Aorta (tissue), 5 donors: ENCODE measurements at regions not wholly inside any gene's neighbourhood (a gene's known extent, or its start where the extent isn't known, plus 50 kb on each side); places are given as distances from the start of the nearest gene placed in this dataset.
A peak's percentile ranks its signal among the peaks of the same experiment; 100 is the strongest.
"Not testable (repeated sequence)": the region's sequence is repeated elsewhere in the genome, so short reads cannot be mapped to it uniquely, and the experiment has no call there.

Experiments used
- ATAC-seq: fragments of 200-7000 bp; cut with Tn5 transposase; one replicate; pipeline ENCODE4 v1.9.1; 2022; ENCODE audit warnings: moderate library complexity; ENCODE audit not compliant: low FRiP score
- DNase-seq, 2 donors: peaks; one replicate each; pipeline ENCODE4 v3.0.0-alpha.2; 2020
- H3K27ac ChIP-seq, 2 donors: one replicate each; pipeline ENCODE4 v1.5.1; 2013; ENCODE audit warnings: low read length in 2 of 2, mild to moderate bottlenecking in 2 of 2, moderate library complexity in 2 of 2, control low read depth in 1 of 2, inconsistent platforms in 1 of 2, low read depth in 1 of 2
- H3K27me3 ChIP-seq, 2 donors: one replicate each; pipeline ENCODE4 v1.6.1; 2013; ENCODE audit warnings: control low read depth in 1 of 2, low read length in 1 of 2, mild to moderate bottlenecking in 1 of 2, moderate library complexity in 1 of 2; ENCODE audit not compliant: insufficient read depth in 2 of 2, control insufficient read depth in 1 of 2
- H3K36me3 ChIP-seq, 2 donors: one replicate each; pipeline ENCODE4 v1.6.1; 2013; ENCODE audit warnings: control low read depth in 1 of 2, low read length in 1 of 2, mild to moderate bottlenecking in 1 of 2; ENCODE audit not compliant: insufficient read depth in 2 of 2, control insufficient read depth in 1 of 2
- H3K4me1 ChIP-seq, 2 donors: one replicate each; pipeline ENCODE4 v1.6.1; 2013; ENCODE audit warnings: low read length in 2 of 2, control low read depth in 1 of 2, mild to moderate bottlenecking in 1 of 2, moderate library complexity in 1 of 2; ENCODE audit not compliant: insufficient read depth in 2 of 2, control insufficient read depth in 1 of 2
- H3K4me3 ChIP-seq, 2 donors: one replicate each; pipeline ENCODE4 v1.5.1; 2013; ENCODE audit warnings: low read length in 2 of 2, control low read depth in 1 of 2, mild to moderate bottlenecking in 1 of 2
- H3K9me3 ChIP-seq: one replicate; pipeline ENCODE4 v1.6.1; 2013; ENCODE audit warnings: mild to moderate bottlenecking, low read length; ENCODE audit not compliant: control insufficient read depth
- WGBS, 2 donors: extraction: QIAGEN DNeasy Blood & Tissue Kit; methylation state at CpG; one replicate each; pipeline ENCODE4 v1.1.7; 2013; 5-methylcytosine and 5-hydroxymethylcytosine counted together
- intact Hi-C, 2 donors: fragments of 100-400 bp; cut with DNase I; formaldehyde crosslinking; loops; one replicate each; pipeline versions ENCODE4 v1.14.2 to v1.15.0; 2022
- donor health status: healthy with polysubstance abuse.
- donor health status: Bipolar disorder and iron deficiency.
- donor health status: DM: no; HTN: no; CAD: no.
- donor health status: DM: no; HTN: no; CAD: no.
- donor health status: DM: yes; HTN: yes; CAD: no.

DNA sequence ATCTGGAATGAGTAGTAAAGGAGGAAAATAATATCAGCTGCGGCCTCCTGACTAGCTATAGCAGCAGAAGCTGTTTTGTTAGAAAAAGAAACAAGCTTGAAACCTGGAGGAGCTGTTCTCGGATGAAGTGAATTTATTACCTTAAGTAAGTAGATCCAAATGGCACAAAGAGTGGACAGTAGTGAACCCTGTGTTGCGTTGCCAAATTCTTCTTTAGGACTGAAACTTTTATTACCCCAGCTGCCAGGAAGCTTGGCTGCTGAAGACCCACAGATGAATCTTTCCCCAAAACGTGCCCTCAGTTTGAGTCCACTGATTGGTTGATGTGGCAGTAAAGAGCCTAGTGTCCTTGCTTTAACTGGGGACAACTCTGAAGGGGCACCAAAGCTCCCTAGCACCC, 366.8 kb upstream of the GBE1 start:
- Histone ChIP-seq H3K4me3 (no peak overlapping the region), H3K27ac (no peak overlapping the region), H3K27me3 (no peaks in the 10 kb centered on the region), H3K9me3 (no peaks in the 10 kb centered on the region), H3K4me1 (no peaks in the 10 kb centered on the region), H3K36me3 (no peaks in the 10 kb centered on the region)
- 46 to 66% methylated on average over 4 of the region's 4 CpGs for WGBS, 2 donors
- no peak for ATAC-seq
- DNase-seq, result no peak
- intact Hi-C loops, result no loop called here

DNA sequence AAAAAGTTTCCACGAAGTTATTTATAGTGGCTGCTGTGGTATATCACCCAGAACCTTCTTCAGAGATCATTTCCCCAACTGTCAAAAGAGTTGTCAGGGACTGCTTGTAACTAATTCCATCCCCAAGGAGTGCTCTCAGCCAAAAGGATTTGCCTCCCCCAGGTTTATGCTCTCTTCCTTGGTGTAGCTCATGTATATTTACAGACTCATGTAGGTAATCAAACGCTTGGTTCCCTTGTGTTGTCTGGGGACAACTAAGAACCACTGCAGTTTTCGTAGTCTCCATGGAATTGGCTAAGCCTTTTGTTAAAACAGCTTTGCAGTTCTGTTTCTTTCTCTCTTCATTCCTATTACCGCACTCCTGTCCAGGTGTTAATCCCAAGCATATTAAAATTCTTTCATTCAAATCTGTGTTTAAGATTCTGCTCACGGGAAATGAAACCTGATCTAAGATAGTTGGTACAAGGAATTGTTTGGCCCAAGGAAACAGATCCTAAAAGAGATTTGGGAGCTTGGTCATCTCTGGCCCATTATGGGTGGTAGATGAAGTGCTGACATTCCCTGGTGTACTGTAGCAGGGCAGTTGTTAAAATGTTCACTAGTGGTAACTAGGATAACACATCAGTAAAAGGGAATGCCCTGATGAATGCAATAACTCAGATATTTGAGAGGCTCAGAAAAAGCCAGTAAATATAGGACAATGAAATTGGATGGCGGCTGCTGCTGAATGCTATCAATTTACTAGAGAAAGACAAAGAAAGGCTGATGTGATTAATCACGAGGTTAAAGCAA, 361.3 kb upstream of the GBE1 start:
- intact Hi-C loops, result no loop called here
- no peak for ATAC-seq

DNA sequence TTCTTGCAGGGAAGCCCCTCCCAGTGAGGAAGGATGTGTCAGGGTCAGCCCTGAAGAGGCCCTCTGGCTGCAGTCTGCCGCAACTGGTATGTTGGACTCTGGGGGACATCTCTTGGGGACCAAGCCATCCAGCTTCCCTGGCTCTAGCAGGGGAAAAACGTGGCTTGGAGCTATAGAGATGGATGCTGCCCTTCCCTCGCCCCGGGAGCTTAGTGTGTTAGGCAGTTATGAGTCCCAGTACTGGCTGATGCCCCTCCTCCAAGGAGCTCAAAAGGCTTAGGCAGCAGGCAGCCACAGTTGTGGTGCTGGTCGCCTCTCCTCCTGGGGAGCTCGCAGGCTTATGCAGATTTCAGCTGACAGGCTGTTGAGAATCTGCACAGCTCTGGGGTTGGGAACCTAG, 353.1 kb upstream of the GBE1 start:
- peak; percentile 28 to 29 for DNase-seq
- no peaks in the 10 kb centered on the region for H3K27me3 ChIP-seq
- intact Hi-C loops, result no loop called here
- H3K4me3 ChIP-seq, result no peak overlapping the region
- no peaks in the 10 kb centered on the region for H3K4me1 ChIP-seq
- WGBS, 2 donors, result 77 to 82% methylated on average over 6 of the region's 6 CpGs
- H3K9me3 ChIP-seq, result no peaks in the 10 kb centered on the region
- no peak for ATAC-seq
- H3K27ac ChIP-seq, result no peak overlapping the region
- no peaks in the 10 kb centered on the region for H3K36me3 ChIP-seq

More for the DNA sequence above, 361.3 kb upstream of the GBE1 start:
- Histone ChIP-seq H3K9me3 (no peaks in the 10 kb centered on the region), H3K36me3 (no peaks in the 10 kb centered on the region), H3K27ac (no peak overlapping the region), H3K4me1 (no peaks in the 10 kb centered on the region), H3K27me3 (peaks cover 0 to 2% of the 10 kb centered on the region in 2 donors), H3K4me3 (no peak overlapping the region)
- 87 to 88% methylated on average over 7 of the region's 7 CpGs for whole genome bisulfite sequencing, 2 donors
- DNase-seq, result no peak

DNA sequence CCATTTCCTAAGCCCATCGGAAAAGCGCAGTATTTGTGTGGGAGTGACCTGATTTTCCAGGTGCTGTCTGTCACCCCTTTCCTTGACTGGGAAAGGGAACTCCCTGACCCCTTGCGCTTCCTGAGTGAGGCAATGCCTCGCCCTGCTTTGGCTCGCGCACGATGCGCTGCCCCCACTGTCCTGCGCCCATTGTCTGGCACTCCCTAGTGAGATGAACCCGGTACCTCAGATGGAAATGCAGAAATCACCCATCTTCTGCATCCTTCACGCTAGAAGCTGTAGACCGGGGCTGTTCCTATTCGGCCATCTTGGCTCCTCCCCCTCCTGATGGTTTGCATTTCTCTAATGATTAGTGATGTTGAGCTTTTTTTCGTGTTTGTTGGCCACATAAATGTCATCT, 349.3 kb upstream of the GBE1 start:
- H3K4me1 ChIP-seq, H3K27ac ChIP-seq, DNase-seq, H3K36me3 ChIP-seq, ATAC-seq, H3K9me3 ChIP-seq, H3K4me3 ChIP-seq, H3K27me3 ChIP-seq, intact Hi-C loops: not testable (repeated sequence)
- 90 to 94% methylated on average over 14 of the region's 14 CpGs for WGBS, 2 donors

DNA sequence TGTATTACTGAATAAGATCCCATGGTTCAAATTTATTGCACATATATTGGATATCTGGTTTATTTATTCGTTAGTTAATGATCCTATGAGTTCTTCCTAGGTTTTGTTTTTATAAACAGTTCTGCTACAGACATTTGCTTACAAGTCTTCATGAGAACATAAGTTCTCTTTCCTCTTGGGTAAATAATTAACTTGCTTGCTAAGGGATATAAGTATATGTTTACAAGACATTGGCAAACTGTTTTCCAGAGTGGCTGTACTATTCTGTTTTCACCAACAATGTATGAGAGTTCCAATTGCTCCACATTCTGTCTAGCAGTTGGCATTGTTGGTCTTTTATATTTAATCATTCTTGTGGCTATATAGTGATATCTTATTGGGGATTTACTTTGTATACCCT, 341.8 kb upstream of the GBE1 start:
- DNase-seq, result no peak
- Histone ChIP-seq H3K4me1 (no peaks in the 10 kb centered on the region), H3K9me3 (no peaks in the 10 kb centered on the region), H3K36me3 (no peaks in the 10 kb centered on the region), H3K4me3 (no peak overlapping the region), H3K27me3 (no peaks in the 10 kb centered on the region), H3K27ac (no peak overlapping the region)
- intact Hi-C loops, result no loop called here
- no peak for ATAC-seq
- WGBS, 2 donors, result 77 to 86% methylated on average over 1 of the region's 1 CpG

DNA sequence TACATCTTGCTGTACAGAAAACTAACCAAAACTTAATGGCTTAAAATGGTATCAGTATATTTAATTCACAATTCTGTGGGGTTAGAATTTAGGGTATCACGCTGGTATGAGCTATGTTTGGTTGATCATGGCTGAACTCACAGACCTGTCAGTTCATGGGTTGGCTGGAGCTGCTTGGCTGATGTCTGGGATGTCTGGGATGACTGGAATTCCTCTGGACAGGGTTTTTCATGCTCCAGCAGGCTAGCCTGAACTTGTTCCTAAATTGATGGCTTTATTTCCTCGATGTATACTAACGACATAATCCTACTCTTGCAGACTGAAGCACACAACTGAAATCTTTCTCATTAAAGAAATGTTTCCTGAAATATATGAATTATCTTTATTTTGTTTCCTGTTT, 338.9 kb upstream of the GBE1 start:
- ATAC-seq, result no peak
- intact Hi-C loops, result no loop called here

DNA sequence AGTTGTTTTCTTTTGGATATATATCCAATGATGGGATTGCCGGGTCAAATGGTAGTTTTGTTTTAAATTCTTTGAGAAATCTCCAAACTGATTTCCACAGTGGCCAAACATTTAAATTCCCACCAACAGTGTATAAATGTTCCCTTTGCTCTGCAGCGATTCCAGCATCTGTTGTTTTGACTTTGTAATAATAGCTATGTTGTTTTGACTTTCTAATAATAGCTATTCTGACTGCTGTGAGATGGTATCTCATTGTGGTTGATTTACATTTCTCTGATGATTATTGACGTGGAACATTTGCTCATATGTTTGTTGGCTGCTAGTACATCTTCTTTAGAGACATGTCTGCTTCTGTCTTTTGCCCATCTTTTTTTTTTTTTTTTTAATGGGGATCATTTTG, 332.2 kb upstream of the GBE1 start:
- 68 to 71% methylated on average over 3 of the region's 3 CpGs for WGBS, 2 donors
- Histone ChIP-seq H3K36me3 (no peaks in the 10 kb centered on the region), H3K4me1 (no peaks in the 10 kb centered on the region), H3K9me3 (no peaks in the 10 kb centered on the region), H3K27me3 (no peaks in the 10 kb centered on the region), H3K27ac (no peak overlapping the region), H3K4me3 (no peak overlapping the region)
- no peak for DNase-seq
- intact Hi-C loops, result no loop called here
- no peak for ATAC-seq

More for the DNA sequence above, 338.9 kb upstream of the GBE1 start:
- 11% methylated on average over 3 of the region's 3 CpGs for WGBS, 2 donors
- no peaks in the 10 kb centered on the region for H3K27me3 ChIP-seq
- H3K27ac ChIP-seq, result no peak overlapping the region
- no peak for DNase-seq
- no peaks in the 10 kb centered on the region for H3K4me1 ChIP-seq
- no peaks in the 10 kb centered on the region for H3K36me3 ChIP-seq
- H3K9me3 ChIP-seq, result no peaks in the 10 kb centered on the region
- H3K4me3 ChIP-seq, result no peak overlapping the region

DNA sequence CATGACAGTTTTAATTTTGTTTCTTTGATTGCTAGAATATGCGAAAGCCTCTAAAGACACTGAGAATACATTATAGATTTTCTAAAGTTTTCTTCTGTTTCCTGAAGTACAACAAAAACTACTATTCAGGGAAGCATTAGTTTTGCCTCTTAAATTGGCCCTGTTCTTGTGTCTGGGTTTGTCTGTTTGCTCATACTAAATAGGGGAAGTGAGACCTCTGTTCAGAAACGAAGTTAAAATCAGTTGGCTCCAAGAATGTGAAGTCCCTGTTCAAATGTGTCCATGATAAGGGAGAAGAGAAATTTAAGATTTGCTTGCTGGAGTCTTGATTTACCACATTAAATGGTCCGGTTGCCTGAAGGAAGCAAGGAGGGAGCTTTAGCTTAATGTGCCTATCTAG, 327.3 kb upstream of the GBE1 start:
- no peaks in the 10 kb centered on the region for H3K27me3 ChIP-seq
- H3K4me3 ChIP-seq, result no peak overlapping the region
- intact Hi-C loops, result no loop called here
- no peak overlapping the region for H3K27ac ChIP-seq
- 69 to 73% methylated on average over 3 of the region's 3 CpGs for WGBS, 2 donors
- ATAC-seq (no peak), DNase-seq (no peak)
- no peaks in the 10 kb centered on the region for H3K36me3 ChIP-seq
- H3K4me1 ChIP-seq, result no peaks in the 10 kb centered on the region
- no peaks in the 10 kb centered on the region for H3K9me3 ChIP-seq

DNA sequence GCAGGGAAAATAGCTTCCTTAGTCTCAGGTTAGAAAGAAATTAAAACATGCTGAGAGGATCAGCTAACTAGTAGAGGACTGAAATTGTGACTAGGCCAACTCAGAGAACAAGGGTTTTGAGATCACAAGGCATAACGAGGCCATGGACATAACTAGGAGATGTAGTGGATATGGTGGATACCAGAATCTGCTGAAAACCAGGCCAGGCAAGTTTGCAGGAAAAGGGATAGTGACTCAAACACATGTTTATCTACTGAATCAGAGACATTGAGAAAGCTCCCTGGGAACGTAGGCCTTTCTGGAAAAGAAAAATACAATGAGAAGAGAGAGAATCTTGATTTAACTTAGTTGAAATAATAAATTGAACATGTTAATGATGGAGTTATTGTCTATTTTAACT, 326.5 kb upstream of the GBE1 start:
- WGBS, 2 donors, result 52 to 60% methylated on average over 2 of the region's 2 CpGs
- no peaks in the 10 kb centered on the region for H3K27me3 ChIP-seq
- intact Hi-C loops, result no loop called here

More for the DNA sequence above, 326.5 kb upstream of the GBE1 start:
- ATAC-seq, result no peak
- Histone ChIP-seq H3K4me1 (no peaks in the 10 kb centered on the region), H3K4me3 (no peak overlapping the region), H3K36me3 (no peaks in the 10 kb centered on the region), H3K27ac (no peak overlapping the region), H3K9me3 (no peaks in the 10 kb centered on the region)
- DNase-seq, result no peak
